ENCODE measurements at regions not wholly inside any gene's neighbourhood (a gene's known extent, or its start where the extent isn't known, plus 50 kb on each side); places are given as distances from the start of the nearest gene placed in this dataset.

GRCh38 chr7:19336836-19337383 is 191.7 kb upstream of the FERD3L start:
- no peak for TF ChIP-seq POLR2A (IDR thresholded peaks at IDR 0.05)
- TF ChIP-seq CTCF (IDR thresholded peaks at IDR 0.05), result no peak

Data from right lobe of liver (tissue), 4 donors.